KMS-11 (cell line): ENCODE measurements at regions not wholly inside any gene's neighbourhood (a gene's known extent, or its start where the extent isn't known, plus 50 kb on each side); places are given as distances from the start of the nearest gene placed in this dataset.

ENCODE experiments used
- H2AFZ ChIP-seq: fragments of 200-600 bp; sonication (generic); 2 replicates; pipeline ENCODE4 v1.6.1; 2016; ENCODE audit warnings: antibody characterized with exemption, mixed run types, low read depth
- H3K27ac ChIP-seq: fragments of 200-600 bp; sonication (generic); 2 replicates; pipeline ENCODE4 v1.6.1; 2016; ENCODE audit warnings: mild to moderate bottlenecking, mixed run types
- H3K27me3 ChIP-seq: fragments of 200-600 bp; sonication (generic); 2 replicates; pipeline ENCODE4 v1.6.1; 2017; ENCODE audit warnings: mild to moderate bottlenecking, low read depth, mixed run types, moderate library complexity; ENCODE audit not compliant: insufficient read depth
- H3K36me3 ChIP-seq: fragments of 200-600 bp; sonication (generic); 2 replicates; pipeline ENCODE4 v1.6.1; 2017; ENCODE audit warnings: mild to moderate bottlenecking, mixed run types; ENCODE audit not compliant: insufficient read depth
- H3K4me1 ChIP-seq: fragments of 200-600 bp; sonication (generic); 2 replicates; pipeline ENCODE4 v1.6.1; 2016; ENCODE audit warnings: mild to moderate bottlenecking, low read depth, mixed run types; ENCODE audit not compliant: poor library complexity, severe bottlenecking
- H3K4me2 ChIP-seq: fragments of 200-600 bp; sonication (generic); 2 replicates; pipeline ENCODE4 v1.7.0; 2016; ENCODE audit warnings: mild to moderate bottlenecking, mixed run types
- H3K4me3 ChIP-seq: fragments of 200-600 bp; sonication (generic); IDR thresholded peaks from 2 replicates; pipeline ENCODE4 v1.6.1; 2017; ENCODE audit warnings: low read depth, low read length, mixed read lengths; ENCODE audit not compliant: insufficient read depth
- H3K79me2 ChIP-seq: fragments of 200-600 bp; sonication (generic); 2 replicates; pipeline ENCODE4 v1.6.1; 2016; ENCODE audit warnings: low read depth, mixed run types; ENCODE audit not compliant: insufficient read depth
- H3K9ac ChIP-seq: fragments of 200-600 bp; sonication (generic); 2 replicates; pipeline ENCODE4 v1.6.1; 2016; ENCODE audit warnings: mild to moderate bottlenecking, mixed run types
- H4K20me1 ChIP-seq: fragments of 200-600 bp; sonication (generic); 2 replicates; pipeline ENCODE4 v1.6.1; 2016; ENCODE audit warnings: mild to moderate bottlenecking, mixed run types; ENCODE audit not compliant: insufficient read depth
- CTCF ChIP-seq: fragments of 200-600 bp; sonication (generic); conservative IDR thresholded peaks from 2 replicates; pipeline ENCODE4 v1.6.1; 2017; ENCODE audit warnings: low read depth, mild to moderate bottlenecking, antibody characterized with exemption, low read length, moderate library complexity, mixed read lengths

- Histone ChIP-seq H3K4me3 (no peak overlapping the region), H3K4me2 (no peak overlapping the region), H2AFZ (no peak overlapping the region), H3K36me3 (no peaks in the 10 kb centered on the region), H3K27me3 (no peaks in the 10 kb centered on the region), H4K20me1 (no peaks in the 10 kb centered on the region), H3K79me2 (no peaks in the 10 kb centered on the region), H3K4me1 (no peaks in the 10 kb centered on the region), H3K9ac (no peak overlapping the region), H3K27ac (no peak overlapping the region)
- no peak for TF ChIP-seq CTCF
Measured at GRCh38 chr10:61169294-61169693, 225.3 kb upstream of the RHOBTB1 start.

GRCh38 chr10:61166489-61166888, 222.5 kb upstream of the RHOBTB1 start:
- TF ChIP-seq CTCF, result no peak
- H4K20me1 ChIP-seq, result no peaks in the 10 kb centered on the region

GRCh38 chr10:61166065-61166464, 222.1 kb upstream of the RHOBTB1 start:
- no peaks in the 10 kb centered on the region for H3K79me2 ChIP-seq
- H3K4me1 ChIP-seq, result no peaks in the 10 kb centered on the region
- H3K9ac ChIP-seq, result no peak overlapping the region
- TF ChIP-seq CTCF, result no peak
- H3K4me3 ChIP-seq, result no peak overlapping the region
- H2AFZ ChIP-seq, result no peak overlapping the region
- no peak overlapping the region for H3K4me2 ChIP-seq
- no peaks in the 10 kb centered on the region for H3K36me3 ChIP-seq
- H3K27me3 ChIP-seq, result no peaks in the 10 kb centered on the region
- H3K27ac ChIP-seq, result no peak overlapping the region
- H4K20me1 ChIP-seq, result no peaks in the 10 kb centered on the region

More at GRCh38 chr10:61166489-61166888, 222.5 kb upstream of the RHOBTB1 start:
- Histone ChIP-seq H3K4me2 (no peak overlapping the region), H3K4me1 (no peaks in the 10 kb centered on the region), H3K27ac (no peak overlapping the region), H2AFZ (no peak overlapping the region), H3K36me3 (no peaks in the 10 kb centered on the region), H3K9ac (no peak overlapping the region), H3K79me2 (no peaks in the 10 kb centered on the region), H3K4me3 (no peak overlapping the region), H3K27me3 (no peaks in the 10 kb centered on the region)

GRCh38 chr10:61164458-61165160, 220.6 kb upstream of the RHOBTB1 start:
- Histone ChIP-seq H3K4me2 (no peak overlapping the region), H4K20me1 (no peaks in the 10 kb centered on the region), H3K27ac (no peak overlapping the region), H3K36me3 (no peaks in the 10 kb centered on the region), H3K4me3 (no peak overlapping the region), H3K9ac (no peak overlapping the region), H2AFZ (no peak overlapping the region), H3K27me3 (no peaks in the 10 kb centered on the region), H3K4me1 (no peaks in the 10 kb centered on the region), H3K79me2 (no peaks in the 10 kb centered on the region)
- TF ChIP-seq CTCF, result no peak
